H1 (cell line): ENCODE measurements at regions not wholly inside any gene's neighbourhood (a gene's known extent, or its start where the extent isn't known, plus 50 kb on each side); places are given as distances from the start of the nearest gene placed in this dataset.

Experiments used
- CTCF ChIA-PET: fragments of 300-600 bp; sonication (Branson Sonifier 250); formaldehyde crosslinking; loops from one replicate; lab custom pipeline; 2021; ENCODE audit not compliant: partially characterized antibody; lab: Charles Lee
- POLR2A ChIA-PET: fragments of 300-600 bp; sonication (Branson Sonifier 250); formaldehyde crosslinking; loops from one replicate; lab custom pipeline; 2021; ENCODE audit warnings: inconsistent platforms; ENCODE audit not compliant: partially characterized antibody; lab: Charles Lee
- DNase-seq, 2 experiments: peaks; one replicate each; pipeline versions ENCODE4 v3.0.0 to v3.0.0-alpha.2; 2010 to 2022; ENCODE audit warnings: low spot score in 2 of 2, low read depth in 1 of 2, mixed read lengths in 1 of 2
- FAIRE-seq: peaks from 2 replicates; lab custom pipeline; 2011; peaks lifted over from hg19 to GRCh38; lab: Jason Lieb, UNC
- H2AFZ ChIP-seq: 2 replicates; pipeline ENCODE4 v1.8.1; 2012; ENCODE audit warnings: low read length, inconsistent platforms
- H2AK5ac ChIP-seq: 2 replicates; pipeline ENCODE4 v1.6.1; 2013; ENCODE audit warnings: low read depth, low read length
- H2BK120ac ChIP-seq: replicated peaks from 2 replicates; pipeline ENCODE3; 2013; ENCODE audit warnings: low read depth, low read length, inconsistent platforms
- H2BK12ac ChIP-seq: 2 replicates; pipeline ENCODE4 v1.6.1; 2013; ENCODE audit warnings: low read depth, low read length
- H2BK15ac ChIP-seq: 2 replicates; pipeline ENCODE4 v1.6.1; 2013; ENCODE audit warnings: low read length
- H2BK20ac ChIP-seq: 2 replicates; pipeline ENCODE4 v1.6.1; 2013; ENCODE audit warnings: low read length
- H2BK5ac ChIP-seq: 2 replicates; pipeline ENCODE4 v1.6.1; 2013; ENCODE audit warnings: low read depth, low read length
- H3K14ac ChIP-seq: 2 replicates; pipeline ENCODE4 v1.6.1; 2013; ENCODE audit warnings: inconsistent platforms; ENCODE audit not compliant: insufficient read length
- H3K18ac ChIP-seq: 2 replicates; pipeline ENCODE4 v1.6.1; 2013; ENCODE audit warnings: low read length; ENCODE audit errors: extremely low read depth
- H3K23ac ChIP-seq: 2 replicates; pipeline ENCODE4 v1.6.1; 2013; ENCODE audit warnings: inconsistent platforms; ENCODE audit not compliant: insufficient read length
- H3K23me2 ChIP-seq: 2 replicates; pipeline ENCODE4 v1.6.1; 2013; ENCODE audit warnings: low read depth, low read length
- H3K27ac ChIP-seq: 2 replicates; pipeline ENCODE4 v1.6.1; 2011; ENCODE audit warnings: low read depth, low read length, inconsistent platforms
- H3K27me3 ChIP-seq, 4 experiments: replicated peaks in 1 of 4; 1 replicate in 1 of 4; 2 replicates in 3 of 4; pipeline versions ENCODE4 v1.6.1 to v1.8.1; 2011 to 2013; ENCODE audit warnings: low read length in 3 of 4, mild to moderate bottlenecking in 3 of 4, inconsistent platforms in 2 of 4, mixed read lengths in 2 of 4, moderate library complexity in 1 of 4; ENCODE audit not compliant: control insufficient read depth in 3 of 4, insufficient read depth in 3 of 4; ENCODE audit errors: extremely low read depth in 1 of 4
- H3K36me3 ChIP-seq, 4 experiments: 2 replicates each; pipeline versions ENCODE4 v1.6.1 to v1.8.1; 2011 to 2013; ENCODE audit warnings: mild to moderate bottlenecking in 4 of 4, low read length in 3 of 4, moderate library complexity in 2 of 4, control low read depth in 1 of 4, inconsistent platforms in 1 of 4; ENCODE audit not compliant: insufficient read depth in 4 of 4, control insufficient read depth in 2 of 4
- H3K4ac ChIP-seq: replicated peaks from 2 replicates; pipeline ENCODE3; 2013; ENCODE audit warnings: low read length, low read depth, mixed read lengths, inconsistent platforms; ENCODE audit not compliant: insufficient read length
- H3K4me1 ChIP-seq, 4 experiments: replicated peaks in 1 of 4; 1 replicate in 1 of 4; 2 replicates in 3 of 4; pipeline versions ENCODE4 v1.6.1 to v1.8.1; 2011 to 2013; ENCODE audit warnings: low read length in 3 of 4, inconsistent platforms in 2 of 4, mixed read lengths in 1 of 4; ENCODE audit not compliant: insufficient read depth in 4 of 4, control insufficient read depth in 3 of 4
- H3K4me2 ChIP-seq, 2 experiments: 2 replicates each; pipeline versions ENCODE4 v1.6.1 to v1.8.1; 2011 to 2013; ENCODE audit warnings: low read depth in 2 of 2, low read length in 2 of 2, control low read depth in 1 of 2, inconsistent platforms in 1 of 2, mild to moderate bottlenecking in 1 of 2; ENCODE audit not compliant: insufficient read depth in 1 of 2
- H3K4me3 ChIP-seq, 4 experiments: fragments of 200-600, 300-600 bp in 1 of 4; sonication (generic), shearing (Covaris generic), sonication (Bioruptor Twin) in 1 of 4; 2 replicates each; pipeline versions ENCODE4 v1.5.1 to v1.8.1; 2011 to 2016; ENCODE audit warnings: low read length in 4 of 4, low read depth in 3 of 4, control low read depth in 2 of 4, inconsistent platforms in 2 of 4, mild to moderate bottlenecking in 2 of 4, mixed read lengths in 1 of 4, moderate library complexity in 1 of 4; ENCODE audit not compliant: insufficient read depth in 2 of 4; ENCODE audit errors: extremely low read depth in 1 of 4
- H3K56ac ChIP-seq: replicated peaks from 2 replicates; pipeline ENCODE3; 2013; ENCODE audit warnings: low read depth, mild to moderate bottlenecking, mixed read lengths, low read length, inconsistent platforms; ENCODE audit not compliant: insufficient read length
- H3K79me1 ChIP-seq: 2 replicates; pipeline ENCODE4 v1.6.1; 2013; ENCODE audit warnings: low read depth, low read length, control low read depth
- H3K79me2 ChIP-seq, 2 experiments: 2 replicates each; pipeline versions ENCODE4 v1.6.1 to v1.8.1; 2012 to 2013; ENCODE audit warnings: low read length in 2 of 2, mild to moderate bottlenecking in 2 of 2, inconsistent platforms in 1 of 2; ENCODE audit not compliant: insufficient read depth in 2 of 2, control insufficient read depth in 1 of 2
- H3K9ac ChIP-seq, 4 experiments: replicated peaks in 1 of 4; 1 replicate in 1 of 4; 2 replicates in 3 of 4; pipeline versions ENCODE4 v1.6.1 to v1.8.1; 2011 to 2013; ENCODE audit warnings: low read depth in 3 of 4, low read length in 3 of 4, control low read depth in 2 of 4, mild to moderate bottlenecking in 2 of 4, moderate library complexity in 2 of 4, inconsistent platforms in 1 of 4; ENCODE audit errors: extremely low read depth in 1 of 4
- H3K9me3 ChIP-seq, 2 experiments: 2 replicates each; pipeline versions ENCODE4 v1.6.1 to v1.8.1; 2012 to 2013; ENCODE audit warnings: mild to moderate bottlenecking in 2 of 2, moderate library complexity in 2 of 2, control low read depth in 1 of 2, inconsistent platforms in 1 of 2, low read depth in 1 of 2, low read length in 1 of 2, mixed read lengths in 1 of 2; ENCODE audit not compliant: insufficient read depth in 2 of 2
- H4K20me1 ChIP-seq, 2 experiments: replicated peaks in 1 of 2; 2 replicates each; pipeline versions ENCODE3 to v1.8.1; 2011 to 2013; ENCODE audit warnings: inconsistent platforms in 2 of 2, low read length in 2 of 2, mild to moderate bottlenecking in 1 of 2; ENCODE audit not compliant: insufficient read depth in 2 of 2, control insufficient read depth in 1 of 2
- H4K5ac ChIP-seq: 2 replicates; pipeline ENCODE4 v1.6.1; 2013; ENCODE audit warnings: low read length, low read depth, mixed read lengths, inconsistent platforms; ENCODE audit not compliant: insufficient read length
- H4K8ac ChIP-seq: 2 replicates; pipeline ENCODE4 v1.8.0; 2013; ENCODE audit warnings: mild to moderate bottlenecking, moderate library complexity, low read length, inconsistent platforms; ENCODE audit not compliant: insufficient read depth; ENCODE audit errors: extremely low read depth
- H4K91ac ChIP-seq: replicated peaks from 2 replicates; pipeline ENCODE3; 2013; ENCODE audit warnings: low read length, mixed read lengths, inconsistent platforms; ENCODE audit not compliant: insufficient read length
- EP300 ChIP-seq, 2 experiments: IDR thresholded peaks; 1 replicate in 1 of 2; 2 replicates in 1 of 2; pipeline ENCODE4 v1.6.1; 2011 to 2012; ENCODE audit warnings: low read depth in 2 of 2, low read length in 2 of 2, mild to moderate bottlenecking in 2 of 2, borderline replicate concordance in 1 of 2, inconsistent platforms in 1 of 2, moderate library complexity in 1 of 2
- WGBS, 2 experiments: shearing (Covaris generic) in 1 of 2; methylation state at CpG; one replicate each; pipeline versions ENCODE4 v1.1.6 to v1.1.7; 2013 to 2015; ENCODE audit warnings: low lambda C conversion rate in 2 of 2, mixed read lengths in 2 of 2, inconsistent platforms in 1 of 2, low coverage in 1 of 2, missing lambda C conversion rate in 1 of 2; ENCODE audit not compliant: insufficient replicate concordance in 2 of 2, insufficient coverage in 1 of 2, insufficient read length in 1 of 2; ENCODE audit errors: extremely low coverage in 1 of 2, missing lambda C conversion rate in 1 of 2; 5-methylcytosine and 5-hydroxymethylcytosine counted together
- TF ChIP-seq, protein P1 (sequence below): IDR thresholded peaks from 2 replicates; pipeline ENCODE4 v1.6.1; 2012; ENCODE audit warnings: low read length, inconsistent platforms
- TF ChIP-seq, protein P2 (sequence below), 3 experiments: IDR thresholded peaks; 1 replicate in 2 of 3; 2 replicates in 1 of 3; pipeline versions ENCODE4 v1.5.1 to v1.6.1; 2011; ENCODE audit warnings: low read length in 3 of 3, mild to moderate bottlenecking in 3 of 3, inconsistent platforms in 2 of 3, low read depth in 1 of 3, moderate library complexity in 1 of 3; ENCODE audit not compliant: insufficient read depth in 1 of 3; ENCODE audit errors: control extremely low read depth in 1 of 3

GRCh38 chr5:162217037-162217436 lies 149.5 kb downstream of the GABRG2 start:
- Histone ChIP-seq H2AK5ac (no peak overlapping the region), H3K23ac (no peak overlapping the region), H3K23me2 (no peaks in the 10 kb centered on the region), H3K9ac (no peak overlapping the region), H4K20me1 (no peaks in the 10 kb centered on the region), H3K79me1 (no peaks in the 10 kb centered on the region), H3K56ac (no peak overlapping the region), H3K4me2 (no peak overlapping the region), H3K27me3 (no peaks in the 10 kb centered on the region), H3K14ac (no peak overlapping the region), H3K4ac (no peak overlapping the region), H4K8ac (no peak overlapping the region), H2BK5ac (no peak overlapping the region), H2BK20ac (no peak overlapping the region), H4K91ac (no peak overlapping the region), H3K9me3 (no peaks in the 10 kb centered on the region), H2BK120ac (no peak overlapping the region), H3K4me1 (no peaks in the 10 kb centered on the region), H3K18ac (no peak overlapping the region)
- POLR2A ChIA-PET, result no interaction called here
- FAIRE-seq (no peak), DNase-seq (no peak)
- 95% methylated on average over 1 of the region's 1 CpG; no CpG with 5 or more reads in 1 of the 2 experiments for WGBS, 2 experiments
- CTCF ChIA-PET, result interaction anchor here (2.2 to 2.9 kb wide), 2 partner anchors 8 to 10 kb away, joined by 8 to 15 read pairs; no protein-coding TSS in a partner anchor
- TF ChIP-seq, protein P1, sequence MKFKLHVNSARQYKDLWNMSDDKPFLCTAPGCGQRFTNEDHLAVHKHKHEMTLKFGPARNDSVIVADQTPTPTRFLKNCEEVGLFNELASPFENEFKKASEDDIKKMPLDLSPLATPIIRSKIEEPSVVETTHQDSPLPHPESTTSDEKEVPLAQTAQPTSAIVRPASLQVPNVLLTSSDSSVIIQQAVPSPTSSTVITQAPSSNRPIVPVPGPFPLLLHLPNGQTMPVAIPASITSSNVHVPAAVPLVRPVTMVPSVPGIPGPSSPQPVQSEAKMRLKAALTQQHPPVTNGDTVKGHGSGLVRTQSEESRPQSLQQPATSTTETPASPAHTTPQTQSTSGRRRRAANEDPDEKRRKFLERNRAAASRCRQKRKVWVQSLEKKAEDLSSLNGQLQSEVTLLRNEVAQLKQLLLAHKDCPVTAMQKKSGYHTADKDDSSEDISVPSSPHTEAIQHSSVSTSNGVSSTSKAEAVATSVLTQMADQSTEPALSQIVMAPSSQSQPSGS, result no peak
- TF ChIP-seq EP300 (IDR thresholded peaks at IDR 0.05; ENCODE audit: borderline replicate concordance in 1 of 2, low read depth in 2 of 2, low read length in 2 of 2), result no peak
- TF ChIP-seq, protein P2, sequence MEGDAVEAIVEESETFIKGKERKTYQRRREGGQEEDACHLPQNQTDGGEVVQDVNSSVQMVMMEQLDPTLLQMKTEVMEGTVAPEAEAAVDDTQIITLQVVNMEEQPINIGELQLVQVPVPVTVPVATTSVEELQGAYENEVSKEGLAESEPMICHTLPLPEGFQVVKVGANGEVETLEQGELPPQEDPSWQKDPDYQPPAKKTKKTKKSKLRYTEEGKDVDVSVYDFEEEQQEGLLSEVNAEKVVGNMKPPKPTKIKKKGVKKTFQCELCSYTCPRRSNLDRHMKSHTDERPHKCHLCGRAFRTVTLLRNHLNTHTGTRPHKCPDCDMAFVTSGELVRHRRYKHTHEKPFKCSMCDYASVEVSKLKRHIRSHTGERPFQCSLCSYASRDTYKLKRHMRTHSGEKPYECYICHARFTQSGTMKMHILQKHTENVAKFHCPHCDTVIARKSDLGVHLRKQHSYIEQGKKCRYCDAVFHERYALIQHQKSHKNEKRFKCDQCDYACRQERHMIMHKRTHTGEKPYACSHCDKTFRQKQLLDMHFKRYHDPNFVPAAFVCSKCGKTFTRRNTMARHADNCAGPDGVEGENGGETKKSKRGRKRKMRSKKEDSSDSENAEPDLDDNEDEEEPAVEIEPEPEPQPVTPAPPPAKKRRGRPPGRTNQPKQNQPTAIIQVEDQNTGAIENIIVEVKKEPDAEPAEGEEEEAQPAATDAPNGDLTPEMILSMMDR (IDR thresholded peaks at IDR 0.05; ENCODE audit: control extremely low read depth in 1 of 3, insufficient read depth in 1 of 3, low read depth in 1 of 3, low read length in 3 of 3), result no peak
- TF ChIP-seq, all 59 proteins: peak for 0
- Histone ChIP-seq H2BK12ac (no peak overlapping the region), H3K4me3 (no peak overlapping the region), H3K36me3 (no peaks in the 10 kb centered on the region), H2BK15ac (no peak overlapping the region), H3K27ac (no peak overlapping the region), H2AFZ (no peak overlapping the region), H3K79me2 (no peaks in the 10 kb centered on the region), H4K5ac (no peak overlapping the region)
